ENCODE measurements at regions not wholly inside any gene's neighbourhood (a gene's known extent, or its start where the extent isn't known, plus 50 kb on each side); places are given as distances from the start of the nearest gene placed in this dataset.

- no peak for TF ChIP-seq JUN (IDR thresholded peaks at IDR 0.05; ENCODE audit: borderline replicate concordance, insufficient read depth, insufficient read length, low read depth)
- TF ChIP-seq MAX (IDR thresholded peaks at IDR 0.05; ENCODE audit: insufficient read depth, insufficient read length), result no peak
- TF ChIP-seq POLR2AphosphoS5 (IDR thresholded peaks at IDR 0.05; ENCODE audit: insufficient read depth, low read depth, low read length), result no peak
- TF ChIP-seq EZH2 (IDR thresholded peaks at IDR 0.05; ENCODE audit: borderline replicate concordance, low read depth, low read length, severe bottlenecking), result no peak
- TF ChIP-seq GATA2 (IDR thresholded peaks at IDR 0.05; ENCODE audit: insufficient read depth, insufficient read length, low read depth, low read length), result no peak
- no peak for TF ChIP-seq MYC (IDR thresholded peaks at IDR 0.05; ENCODE audit: low read depth, low read length)
- TF ChIP-seq CTCF (IDR thresholded peaks at IDR 0.05; ENCODE audit: extremely low read depth in 1 of 2, insufficient read depth in 1 of 2, low read depth in 1 of 2, low read length in 2 of 2), result no peak
- TF ChIP-seq FOS (IDR thresholded peaks at IDR 0.05; ENCODE audit: borderline replicate concordance, insufficient read depth, low read length), result no peak
- no peak for TF ChIP-seq POLR2A (IDR thresholded peaks at IDR 0.05; ENCODE audit: low read depth, low read length)
- Histone ChIP-seq H2AFZ (ENCODE audit: low read depth, low read length) (no peak overlapping the region), H3K9ac (replicated peaks; ENCODE audit: extremely low read depth, insufficient read depth, low read length) (no peak overlapping the region), H3K4me2 (ENCODE audit: insufficient read depth, low read length) (no peak overlapping the region), H3K36me3 (ENCODE audit: control insufficient read depth in 2 of 2, extremely low read depth in 1 of 2, insufficient read depth in 2 of 2, low read length in 2 of 2) (no peaks in the 10 kb centered on the region), H3K4me1 (ENCODE audit: control insufficient read depth, extremely low read depth, insufficient read depth, low read length) (no peaks in the 10 kb centered on the region), H3K9me3 (replicated peaks; ENCODE audit: control insufficient read depth, insufficient read depth, low read length) (peaks cover 6% of the 10 kb centered on the region), H3K4me3 (replicated peaks in 1 of 3; ENCODE audit: insufficient read depth in 1 of 3, low read depth in 1 of 3, low read length in 3 of 3) (no peak overlapping the region), H3K79me2 (ENCODE audit: control insufficient read depth, insufficient read depth, low read length) (no peaks in the 10 kb centered on the region), H3K27ac (ENCODE audit: insufficient read depth, low read depth, low read length) (no peak overlapping the region), H3K9me1 (replicated peaks; ENCODE audit: control insufficient read depth, extremely low read depth, insufficient read depth, low read length) (no peaks in the 10 kb centered on the region), H3K27me3 (ENCODE audit: control insufficient read depth in 2 of 2, insufficient read depth in 2 of 2, low read length in 2 of 2) (no peaks in the 10 kb centered on the region), H4K20me1 (replicated peaks; ENCODE audit: control insufficient read depth, extremely low read depth, insufficient read depth, low read length) (no peaks in the 10 kb centered on the region)
- FAIRE-seq (no peak), DNase-seq (ENCODE audit: low read depth, low spot score) (no peak)
- ChIA-PET POLR2A (no interaction called here), CTCF (no interaction called here)
- intact Hi-C loops (cut with micrococcal nuclease) (no loop called here), dilution Hi-C loops (cut with MboI; ENCODE audit: extremely low pct_ligation_motif_present, low sequenced_read_pairs) (no loop called here)
- BruUV-seq (replicated peaks), result no TSS peak
These were observed 974.2 kb downstream of the TMEM121 start for GRCh38 chr14:106500571-106500970.

All from endothelial cell of umbilical vein (primary cell).